Stimulated activated CD4-positive, alpha-beta T cell treated with anti-CD3 and anti-CD28 coated beads, TNF-alpha, amount 100 ng/mL, for 24 hours (primary cell): ENCODE measurements at regions not wholly inside any gene's neighbourhood (a gene's known extent, or its start where the extent isn't known, plus 50 kb on each side); places are given as distances from the start of the nearest gene placed in this dataset.

Experiments used
- DNase-seq, 3 experiments: peaks; one replicate each; pipeline ENCODE4 v3.0.0-alpha.2; 2020; ENCODE audit warnings: low read depth in 3 of 3

- no peak for DNase-seq
Measured at GRCh38 chr11:25970726-25971508, 361.0 kb upstream of the ANO3 start.

GRCh38 chr11:25980091-25980490, 351.8 kb upstream of the ANO3 start:
- DNase-seq = no peak

- DNase-seq = no peak
Measured at GRCh38 chr11:25981998-25982397, 349.9 kb upstream of the ANO3 start.

- DNase-seq = no peak
Measured at GRCh38 chr11:25983280-25983679, 348.6 kb upstream of the ANO3 start.

GRCh38 chr11:25988178-25988577, 343.8 kb upstream of the ANO3 start:
- no peak for DNase-seq

- DNase-seq = no peak
Measured at GRCh38 chr11:25990406-25990805, 341.5 kb upstream of the ANO3 start.

GRCh38 chr11:25991476-25991875, 340.5 kb upstream of the ANO3 start:
- DNase-seq = no peak

GRCh38 chr11:25992294-25992693, 339.6 kb upstream of the ANO3 start:
- no peak for DNase-seq

- no peak for DNase-seq
Measured at GRCh38 chr11:25993016-25993415, 338.9 kb upstream of the ANO3 start.

- no peak for DNase-seq
Measured at GRCh38 chr11:26011474-26011873, 320.5 kb upstream of the ANO3 start.

- no peak for DNase-seq
Measured at GRCh38 chr11:26014456-26015115, 317.3 kb upstream of the ANO3 start.

- no peak for DNase-seq
Measured at GRCh38 chr11:26017322-26017860, 314.5 kb upstream of the ANO3 start.

GRCh38 chr11:26017903-26018302, 314.0 kb upstream of the ANO3 start:
- DNase-seq = no peak

- DNase-seq = no peak
Measured at GRCh38 chr11:26018336-26018735, 313.6 kb upstream of the ANO3 start.

- no peak for DNase-seq
Measured at GRCh38 chr11:26019386-26019785, 312.5 kb upstream of the ANO3 start.

GRCh38 chr11:26021017-26021416, 310.9 kb upstream of the ANO3 start:
- DNase-seq = no peak

GRCh38 chr11:26023057-26023456, 308.9 kb upstream of the ANO3 start:
- no peak for DNase-seq

- no peak for DNase-seq
Measured at GRCh38 chr11:26025676-26026075, 306.3 kb upstream of the ANO3 start.

- no peak for DNase-seq
Measured at GRCh38 chr11:26026078-26026477, 305.9 kb upstream of the ANO3 start.

GRCh38 chr11:26027887-26028286, 304.0 kb upstream of the ANO3 start:
- DNase-seq = no peak

- DNase-seq = no peak
Measured at GRCh38 chr11:26028393-26028911, 303.5 kb upstream of the ANO3 start.

GRCh38 chr11:26030399-26030798, 301.5 kb upstream of the ANO3 start:
- DNase-seq = no peak

- DNase-seq = no peak
Measured at GRCh38 chr11:26032241-26032640, 299.7 kb upstream of the ANO3 start.
